ENCODE measurements at regions not wholly inside any gene's neighbourhood (a gene's known extent, or its start where the extent isn't known, plus 50 kb on each side); places are given as distances from the start of the nearest gene placed in this dataset.

DNA sequence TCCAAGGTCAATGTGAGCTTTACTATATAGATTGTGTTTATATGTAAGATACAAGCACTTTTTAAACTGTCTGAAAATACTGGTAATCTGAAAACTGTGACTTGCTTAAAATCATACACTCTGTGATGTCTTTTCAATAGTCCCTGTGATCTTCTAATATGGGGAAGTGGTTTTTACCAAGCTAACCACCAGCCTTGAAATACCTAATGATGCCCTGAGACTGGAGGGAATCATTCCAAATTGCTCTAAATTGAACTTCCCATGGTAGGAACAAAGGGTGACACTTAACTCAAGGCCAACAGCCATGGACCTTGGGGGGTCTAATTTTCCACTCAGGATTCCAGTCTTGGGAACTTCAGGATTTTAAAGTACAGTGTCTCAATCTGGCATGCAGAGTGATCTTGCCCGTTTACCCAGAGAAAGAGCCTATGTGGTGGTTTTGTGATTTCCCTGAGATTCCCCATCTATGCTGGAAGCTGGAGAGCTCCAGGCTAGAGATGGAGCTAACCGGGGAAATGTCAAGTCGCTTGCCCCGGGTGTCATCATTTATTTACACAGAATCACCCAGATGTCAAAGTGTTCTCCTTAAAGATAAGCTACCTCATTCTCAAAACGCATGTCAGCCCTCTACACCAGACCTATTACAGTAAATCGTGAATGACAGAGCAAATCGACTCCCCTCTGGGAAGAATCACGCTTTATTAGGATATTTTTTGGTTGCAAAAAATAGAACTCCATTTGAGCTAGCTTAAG lies 198.5 kb downstream of the SP3 start:
- TF ChIP-seq, protein P1, sequence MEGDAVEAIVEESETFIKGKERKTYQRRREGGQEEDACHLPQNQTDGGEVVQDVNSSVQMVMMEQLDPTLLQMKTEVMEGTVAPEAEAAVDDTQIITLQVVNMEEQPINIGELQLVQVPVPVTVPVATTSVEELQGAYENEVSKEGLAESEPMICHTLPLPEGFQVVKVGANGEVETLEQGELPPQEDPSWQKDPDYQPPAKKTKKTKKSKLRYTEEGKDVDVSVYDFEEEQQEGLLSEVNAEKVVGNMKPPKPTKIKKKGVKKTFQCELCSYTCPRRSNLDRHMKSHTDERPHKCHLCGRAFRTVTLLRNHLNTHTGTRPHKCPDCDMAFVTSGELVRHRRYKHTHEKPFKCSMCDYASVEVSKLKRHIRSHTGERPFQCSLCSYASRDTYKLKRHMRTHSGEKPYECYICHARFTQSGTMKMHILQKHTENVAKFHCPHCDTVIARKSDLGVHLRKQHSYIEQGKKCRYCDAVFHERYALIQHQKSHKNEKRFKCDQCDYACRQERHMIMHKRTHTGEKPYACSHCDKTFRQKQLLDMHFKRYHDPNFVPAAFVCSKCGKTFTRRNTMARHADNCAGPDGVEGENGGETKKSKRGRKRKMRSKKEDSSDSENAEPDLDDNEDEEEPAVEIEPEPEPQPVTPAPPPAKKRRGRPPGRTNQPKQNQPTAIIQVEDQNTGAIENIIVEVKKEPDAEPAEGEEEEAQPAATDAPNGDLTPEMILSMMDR (IDR thresholded peaks at IDR 0.05) = no peak
- H3K9me3 ChIP-seq = no peaks in the 10 kb centered on the region
- H3K27me3 ChIP-seq = peaks cover 83% of the 10 kb centered on the region
- H3K27ac ChIP-seq = no peak overlapping the region
- H3K4me1 ChIP-seq (ENCODE audit: control insufficient read depth in 1 of 2, insufficient read depth in 1 of 2, low read depth in 1 of 2, low read length in 1 of 2) = no peaks in the 10 kb centered on the region
- H3K4me3 ChIP-seq (ENCODE audit: low read depth in 1 of 2, low read length in 1 of 2) = no peak overlapping the region
- no peaks in the 10 kb centered on the region for H3K36me3 ChIP-seq

DNA sequence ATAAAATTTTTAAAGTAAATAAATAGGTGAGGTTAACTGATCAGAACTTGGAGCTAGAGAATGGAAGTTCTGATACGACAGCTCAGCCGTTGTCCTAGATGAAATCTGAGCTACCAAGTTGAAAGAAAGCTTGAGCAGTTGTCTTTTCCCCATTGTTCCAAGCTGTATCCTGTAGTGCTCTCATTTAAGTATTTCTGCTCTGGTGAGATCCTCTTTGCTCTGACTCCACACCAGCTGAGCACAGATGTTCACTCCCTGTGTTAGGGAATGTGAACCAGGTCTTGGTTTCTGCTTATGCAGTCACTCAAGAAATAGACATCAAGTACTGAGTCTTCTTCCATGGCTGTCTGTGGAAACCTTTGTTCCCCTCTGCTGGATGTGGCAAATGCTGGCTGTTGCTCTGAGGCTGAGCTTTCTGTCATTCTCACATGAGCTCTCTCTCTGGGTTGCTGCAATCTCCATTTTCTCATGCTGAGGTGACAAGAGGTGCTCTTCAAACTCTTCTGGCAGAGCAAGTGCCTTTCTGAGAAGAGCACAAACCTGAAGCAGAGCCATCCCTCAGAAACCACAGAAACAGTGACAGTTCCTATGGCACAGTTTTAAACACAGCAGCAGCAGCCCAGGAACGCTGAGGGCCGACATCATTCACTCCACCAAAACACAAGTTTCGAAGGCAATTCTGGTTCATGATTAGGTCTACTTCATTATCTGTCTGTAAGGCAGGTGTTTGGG lies 194.1 kb downstream of the SP3 start:
- H3K4me1 ChIP-seq (ENCODE audit: control insufficient read depth in 1 of 2, insufficient read depth in 1 of 2, low read depth in 1 of 2, low read length in 1 of 2) = no peaks in the 10 kb centered on the region
- no peaks in the 10 kb centered on the region for H3K9me3 ChIP-seq
- H3K27me3 ChIP-seq = peaks cover 62% of the 10 kb centered on the region
- H3K27ac ChIP-seq = no peak overlapping the region
- TF ChIP-seq, protein P1 (IDR thresholded peaks at IDR 0.05) = no peak
- H3K36me3 ChIP-seq = no peaks in the 10 kb centered on the region
- no peak overlapping the region for H3K4me3 ChIP-seq (ENCODE audit: low read depth in 1 of 2, low read length in 1 of 2)

DNA sequence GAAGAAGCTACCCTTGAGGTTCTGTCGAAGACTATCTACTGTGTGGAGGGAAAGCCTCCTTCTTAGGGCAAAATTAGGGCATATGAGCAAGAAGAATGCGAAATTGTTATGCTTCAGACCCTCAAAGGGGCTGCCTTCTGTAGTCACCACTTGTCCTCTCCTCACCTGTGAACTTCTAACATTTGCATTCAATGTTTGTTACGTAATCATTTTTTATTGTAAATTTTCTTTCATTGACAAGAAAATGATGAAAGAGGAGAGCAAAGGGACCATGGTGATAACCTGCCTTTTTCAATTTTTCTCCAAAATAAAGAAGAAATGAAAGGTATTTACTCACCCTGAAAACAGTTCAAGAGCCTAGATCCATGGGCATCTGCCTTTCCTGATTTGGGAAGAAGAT lies 193.0 kb downstream of the SP3 start:
- Histone ChIP-seq H3K4me1 (ENCODE audit: control insufficient read depth in 1 of 2, insufficient read depth in 1 of 2, low read depth in 1 of 2, low read length in 1 of 2) (no peaks in the 10 kb centered on the region), H3K9me3 (no peaks in the 10 kb centered on the region), H3K27ac (no peak overlapping the region), H3K36me3 (no peaks in the 10 kb centered on the region), H3K27me3 (peaks cover 52% of the 10 kb centered on the region), H3K4me3 (ENCODE audit: low read depth in 1 of 2, low read length in 1 of 2) (no peak overlapping the region)
- TF ChIP-seq, protein P1 (IDR thresholded peaks at IDR 0.05) = no peak

DNA sequence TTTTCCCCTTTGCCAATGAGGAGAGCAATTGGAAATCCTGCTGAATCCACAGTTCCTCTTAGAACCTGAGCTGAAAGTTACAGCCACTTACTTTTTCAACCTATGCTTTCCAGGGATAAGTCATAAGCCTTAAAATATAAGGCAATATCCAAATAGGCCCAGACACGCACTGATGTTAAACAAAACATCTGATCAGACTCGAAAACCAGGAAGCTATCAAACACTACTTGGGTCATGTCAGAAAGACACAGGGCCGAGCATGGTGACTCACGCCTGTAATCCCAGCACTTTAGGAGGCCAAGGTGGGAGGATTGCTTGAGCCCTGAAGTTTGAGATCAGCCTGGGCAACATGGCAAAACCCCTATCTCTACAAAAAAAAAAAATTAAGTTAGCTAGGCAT lies 192.1 kb downstream of the SP3 start:
- Histone ChIP-seq H3K9me3 (no peaks in the 10 kb centered on the region), H3K4me3 (ENCODE audit: low read depth in 1 of 2, low read length in 1 of 2) (no peak overlapping the region), H3K27ac (no peak overlapping the region), H3K27me3 (peaks cover 45% of the 10 kb centered on the region), H3K4me1 (ENCODE audit: control insufficient read depth in 1 of 2, insufficient read depth in 1 of 2, low read depth in 1 of 2, low read length in 1 of 2) (no peaks in the 10 kb centered on the region), H3K36me3 (no peaks in the 10 kb centered on the region)
- TF ChIP-seq, protein P1 (IDR thresholded peaks at IDR 0.05) = no peak

DNA sequence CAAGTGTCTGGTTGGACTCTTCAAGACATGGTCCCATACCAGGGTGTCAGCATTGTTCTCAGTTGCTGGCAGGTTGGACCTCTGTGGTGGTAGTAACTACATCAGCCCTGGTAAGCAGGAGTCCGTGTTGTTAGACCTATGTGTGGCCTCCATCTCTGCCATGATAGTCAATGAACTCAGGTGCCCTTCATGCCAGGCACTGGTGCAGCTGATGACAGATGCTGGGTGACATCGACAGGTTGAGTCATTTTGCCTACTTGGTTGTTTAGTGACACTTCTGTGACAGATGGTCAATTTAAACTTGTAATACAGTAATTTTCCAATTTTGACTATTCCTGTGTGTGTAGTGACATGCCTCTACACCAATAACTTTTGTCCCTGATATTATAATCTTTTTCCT lies 189.7 kb downstream of the SP3 start:
- TF ChIP-seq, protein P1 (IDR thresholded peaks at IDR 0.05) = no peak
- peaks cover 34% of the 10 kb centered on the region for H3K27me3 ChIP-seq

More for the DNA sequence above, 189.7 kb downstream of the SP3 start:
- no peak overlapping the region for H3K4me3 ChIP-seq (ENCODE audit: low read depth in 1 of 2, low read length in 1 of 2)
- H3K9me3 ChIP-seq = no peaks in the 10 kb centered on the region
- H3K4me1 ChIP-seq (ENCODE audit: control insufficient read depth in 1 of 2, insufficient read depth in 1 of 2, low read depth in 1 of 2, low read length in 1 of 2) = no peaks in the 10 kb centered on the region
- no peaks in the 10 kb centered on the region for H3K36me3 ChIP-seq
- H3K27ac ChIP-seq = no peak overlapping the region
